ENCODE measurements at regions not wholly inside any gene's neighbourhood (a gene's known extent, or its start where the extent isn't known, plus 50 kb on each side); places are given as distances from the start of the nearest gene placed in this dataset.

- TF ChIP-seq, protein P1, sequence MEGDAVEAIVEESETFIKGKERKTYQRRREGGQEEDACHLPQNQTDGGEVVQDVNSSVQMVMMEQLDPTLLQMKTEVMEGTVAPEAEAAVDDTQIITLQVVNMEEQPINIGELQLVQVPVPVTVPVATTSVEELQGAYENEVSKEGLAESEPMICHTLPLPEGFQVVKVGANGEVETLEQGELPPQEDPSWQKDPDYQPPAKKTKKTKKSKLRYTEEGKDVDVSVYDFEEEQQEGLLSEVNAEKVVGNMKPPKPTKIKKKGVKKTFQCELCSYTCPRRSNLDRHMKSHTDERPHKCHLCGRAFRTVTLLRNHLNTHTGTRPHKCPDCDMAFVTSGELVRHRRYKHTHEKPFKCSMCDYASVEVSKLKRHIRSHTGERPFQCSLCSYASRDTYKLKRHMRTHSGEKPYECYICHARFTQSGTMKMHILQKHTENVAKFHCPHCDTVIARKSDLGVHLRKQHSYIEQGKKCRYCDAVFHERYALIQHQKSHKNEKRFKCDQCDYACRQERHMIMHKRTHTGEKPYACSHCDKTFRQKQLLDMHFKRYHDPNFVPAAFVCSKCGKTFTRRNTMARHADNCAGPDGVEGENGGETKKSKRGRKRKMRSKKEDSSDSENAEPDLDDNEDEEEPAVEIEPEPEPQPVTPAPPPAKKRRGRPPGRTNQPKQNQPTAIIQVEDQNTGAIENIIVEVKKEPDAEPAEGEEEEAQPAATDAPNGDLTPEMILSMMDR (IDR thresholded peaks at IDR 0.05; ENCODE audit: insufficient read depth, missing control alignments): peak; percentile 3
- DNase-seq (ENCODE audit: insufficient read length, low spot score) (no peak), FAIRE-seq (peak; percentile 6)
These were observed 499.7 kb upstream of the POU3F4 start for GRCh38 chrX:83008415-83008814.

GRCh38 chrX:83019258-83019657 is 488.8 kb upstream of the POU3F4 start:
- FAIRE-seq (no peak), DNase-seq (ENCODE audit: insufficient read length, low spot score) (no peak)
- TF ChIP-seq, protein P1 (IDR thresholded peaks at IDR 0.05; ENCODE audit: insufficient read depth, missing control alignments): no peak

- TF ChIP-seq, protein P1 (IDR thresholded peaks at IDR 0.05; ENCODE audit: insufficient read depth, missing control alignments): no peak
- no peak for FAIRE-seq
- DNase-seq (ENCODE audit: insufficient read length, low spot score): no peak
These were observed 486.1 kb upstream of the POU3F4 start for GRCh38 chrX:83022020-83022419.

Data from D721Med (cell line).